Trophoblast cell (in vitro differentiated cells and primary cell): ENCODE measurements at regions not wholly inside any gene's neighbourhood (a gene's known extent, or its start where the extent isn't known, plus 50 kb on each side); places are given as distances from the start of the nearest gene placed in this dataset.

ENCODE experiments used
- DNase-seq, 2 donors: peaks; one replicate each; pipeline ENCODE4 v3.0.0-alpha.2; 2016
- H2AFZ ChIP-seq: 2 replicates; pipeline ENCODE4 v1.6.1; 2013; ENCODE audit warnings: low read length, moderate library complexity, mild to moderate bottlenecking; ENCODE audit not compliant: insufficient read depth, poor library complexity
- H2AK5ac ChIP-seq: 2 replicates; pipeline ENCODE4 v1.6.1; 2013; ENCODE audit warnings: mild to moderate bottlenecking, low read length
- H2BK120ac ChIP-seq: 2 replicates; pipeline ENCODE4 v1.6.1; 2013; ENCODE audit warnings: low read length, mild to moderate bottlenecking, moderate library complexity; ENCODE audit not compliant: insufficient read depth, poor library complexity
- H2BK12ac ChIP-seq: 2 replicates; pipeline ENCODE4 v1.6.1; 2013; ENCODE audit warnings: mild to moderate bottlenecking, low read length, moderate library complexity
- H2BK5ac ChIP-seq: 2 replicates; pipeline ENCODE4 v1.6.1; 2013; ENCODE audit warnings: low read length, low read depth, moderate library complexity, mild to moderate bottlenecking; ENCODE audit not compliant: poor library complexity
- H3K14ac ChIP-seq: 2 replicates; pipeline ENCODE4 v1.6.1; 2013; ENCODE audit warnings: mild to moderate bottlenecking, low read length
- H3K18ac ChIP-seq: 2 replicates; pipeline ENCODE4 v1.6.1; 2013; ENCODE audit warnings: mild to moderate bottlenecking, low read length
- H3K23ac ChIP-seq: 2 replicates; pipeline ENCODE4 v1.6.1; 2013; ENCODE audit warnings: low read length
- H3K27ac ChIP-seq: 2 replicates; pipeline ENCODE4 v1.5.1; 2013; ENCODE audit warnings: low read depth, mild to moderate bottlenecking, inconsistent platforms, low read length, moderate library complexity
- H3K27me3 ChIP-seq: 2 replicates; pipeline ENCODE4 v1.6.1; 2013; ENCODE audit warnings: inconsistent platforms, mild to moderate bottlenecking, low read length, moderate library complexity; ENCODE audit not compliant: insufficient read depth
- H3K36me3 ChIP-seq, 2 experiments: 1 replicate in 1 of 2; 2 replicates in 1 of 2; pipeline ENCODE4 v1.6.1; 2013; ENCODE audit warnings: low read length in 2 of 2, mild to moderate bottlenecking in 2 of 2, moderate library complexity in 1 of 2; ENCODE audit not compliant: insufficient read depth in 2 of 2, control insufficient read depth in 1 of 2
- H3K4ac ChIP-seq: 2 replicates; pipeline ENCODE4 v1.6.1; 2013; ENCODE audit warnings: low read depth, mild to moderate bottlenecking, low read length, moderate library complexity
- H3K4me1 ChIP-seq, 2 experiments: 1 replicate in 1 of 2; 2 replicates in 1 of 2; pipeline ENCODE4 v1.6.1; 2013; ENCODE audit warnings: low read length in 2 of 2, mild to moderate bottlenecking in 2 of 2, moderate library complexity in 1 of 2; ENCODE audit not compliant: insufficient read depth in 2 of 2, control insufficient read depth in 1 of 2
- H3K4me2 ChIP-seq: 2 replicates; pipeline ENCODE4 v1.6.1; 2013; ENCODE audit warnings: inconsistent platforms, mild to moderate bottlenecking, low read length, moderate library complexity
- H3K4me3 ChIP-seq: 2 replicates; pipeline ENCODE4 v1.5.1; 2013; ENCODE audit warnings: mild to moderate bottlenecking, low read depth, low read length, inconsistent platforms
- H3K79me1 ChIP-seq: one replicate; pipeline ENCODE4 v1.6.1; 2013; ENCODE audit warnings: low read length
- H3K79me2 ChIP-seq: 2 replicates; pipeline ENCODE4 v1.6.1; 2013; ENCODE audit warnings: low read length, mild to moderate bottlenecking; ENCODE audit not compliant: control insufficient read depth, insufficient read depth, poor library complexity
- H3K9ac ChIP-seq: 2 replicates; pipeline ENCODE4 v1.6.1; 2013; ENCODE audit warnings: mild to moderate bottlenecking, low read length
- H3K9me3 ChIP-seq: 2 replicates; pipeline ENCODE4 v1.6.1; 2013; ENCODE audit warnings: low read depth, mild to moderate bottlenecking, control low read depth, inconsistent platforms, low read length; ENCODE audit not compliant: insufficient read depth
- H4K12ac ChIP-seq: 2 replicates; pipeline ENCODE4 v1.6.1; 2013; ENCODE audit warnings: low read depth, mild to moderate bottlenecking, low read length, moderate library complexity
- H4K8ac ChIP-seq: 2 replicates; pipeline ENCODE4 v1.6.1; 2013; ENCODE audit warnings: low read depth, mild to moderate bottlenecking, low read length, moderate library complexity
- H4K91ac ChIP-seq: one replicate; pipeline ENCODE4 v1.6.1; 2013; ENCODE audit warnings: low read depth, mild to moderate bottlenecking, low read length, moderate library complexity
- WGBS: extraction: QIAGEN DNeasy Blood & Tissue Kit; methylation state at CpG from one replicate; pipeline ENCODE4 v1.1.7; 2013; ENCODE audit warnings: missing lambda C conversion rate; ENCODE audit not compliant: insufficient read length, insufficient coverage; ENCODE audit errors: extremely low coverage; 5-methylcytosine and 5-hydroxymethylcytosine counted together

- Histone ChIP-seq H2BK5ac (no peak overlapping the region), H2AK5ac (no peak overlapping the region), H2AFZ (no peak overlapping the region), H2BK120ac (no peak overlapping the region), H3K4me2 (no peak overlapping the region), H3K18ac (no peak overlapping the region), H4K12ac (no peak overlapping the region), H3K9me3 (no peaks in the 10 kb centered on the region), H3K79me2 (no peaks in the 10 kb centered on the region), H3K79me1 (no peaks in the 10 kb centered on the region), H3K23ac (no peak overlapping the region), H3K27me3 (no peaks in the 10 kb centered on the region), H3K27ac (no peak overlapping the region), H4K8ac (no peak overlapping the region), H3K4me1 (no peaks in the 10 kb centered on the region), H3K14ac (no peak overlapping the region), H3K4me3 (no peak overlapping the region), H2BK12ac (no peak overlapping the region), H3K4ac (no peak overlapping the region), H4K91ac (no peak overlapping the region), H3K9ac (no peak overlapping the region), H3K36me3 (no peaks in the 10 kb centered on the region)
- DNase-seq = no peak
- no CpG with 5 or more reads among the region's 3 CpGs for WGBS
Measured at GRCh38 chr15:70281261-70281810, 183.6 kb upstream of the TLE3 start.

- Histone ChIP-seq H3K23ac (no peak overlapping the region), H2BK12ac (no peak overlapping the region), H3K9ac (no peak overlapping the region), H3K14ac (no peak overlapping the region), H3K18ac (no peak overlapping the region), H4K12ac (no peak overlapping the region), H3K4me3 (no peak overlapping the region), H3K79me2 (no peaks in the 10 kb centered on the region), H3K4me2 (no peak overlapping the region), H2AFZ (no peak overlapping the region), H4K8ac (no peak overlapping the region), H3K4me1 (no peaks in the 10 kb centered on the region), H3K4ac (no peak overlapping the region), H4K91ac (no peak overlapping the region), H2BK5ac (no peak overlapping the region), H2AK5ac (no peak overlapping the region), H3K36me3 (no peaks in the 10 kb centered on the region), H3K27ac (no peak overlapping the region), H3K79me1 (no peaks in the 10 kb centered on the region), H3K9me3 (no peaks in the 10 kb centered on the region), H2BK120ac (no peak overlapping the region), H3K27me3 (no peaks in the 10 kb centered on the region)
- no peak for DNase-seq
- no CpG with 5 or more reads among the region's 6 CpGs for WGBS
Measured at GRCh38 chr15:70280781-70281180, 183.1 kb upstream of the TLE3 start.

GRCh38 chr15:70279096-70279495 lies 181.4 kb upstream of the TLE3 start:
- H4K91ac ChIP-seq = no peak overlapping the region
- no peak overlapping the region for H2AFZ ChIP-seq
- no peak overlapping the region for H3K4me3 ChIP-seq
- H3K23ac ChIP-seq = no peak overlapping the region
- H3K27me3 ChIP-seq = no peaks in the 10 kb centered on the region
- no peak overlapping the region for H3K4ac ChIP-seq
- no peaks in the 10 kb centered on the region for H3K9me3 ChIP-seq
- H3K36me3 ChIP-seq = no peaks in the 10 kb centered on the region
- WGBS = no CpG with 5 or more reads among the region's 6 CpGs
- H3K4me2 ChIP-seq = no peak overlapping the region
- H2BK5ac ChIP-seq = no peak overlapping the region
- H4K8ac ChIP-seq = no peak overlapping the region
- no peak overlapping the region for H3K27ac ChIP-seq
- no peak for DNase-seq
- no peak overlapping the region for H2AK5ac ChIP-seq
- H3K79me2 ChIP-seq = no peaks in the 10 kb centered on the region
- H3K18ac ChIP-seq = no peak overlapping the region
- no peak overlapping the region for H2BK120ac ChIP-seq
- H3K9ac ChIP-seq = no peak overlapping the region
- H2BK12ac ChIP-seq = no peak overlapping the region
- no peaks in the 10 kb centered on the region for H3K79me1 ChIP-seq
- no peaks in the 10 kb centered on the region for H3K4me1 ChIP-seq
- H4K12ac ChIP-seq = no peak overlapping the region
- no peak overlapping the region for H3K14ac ChIP-seq

GRCh38 chr15:70278644-70279043 lies 180.9 kb upstream of the TLE3 start:
- Histone ChIP-seq H3K79me2 (no peaks in the 10 kb centered on the region), H4K12ac (no peak overlapping the region), H3K27me3 (no peaks in the 10 kb centered on the region), H3K9me3 (no peaks in the 10 kb centered on the region), H3K4ac (no peak overlapping the region), H3K23ac (no peak overlapping the region), H3K79me1 (no peaks in the 10 kb centered on the region), H2AFZ (no peak overlapping the region), H3K27ac (no peak overlapping the region), H3K18ac (no peak overlapping the region), H2BK5ac (no peak overlapping the region), H4K8ac (no peak overlapping the region), H3K4me2 (no peak overlapping the region), H3K9ac (no peak overlapping the region), H3K4me1 (no peaks in the 10 kb centered on the region), H3K36me3 (no peaks in the 10 kb centered on the region), H2BK120ac (no peak overlapping the region), H2AK5ac (no peak overlapping the region), H3K4me3 (peak overlapping the region; percentile 25), H3K14ac (no peak overlapping the region), H2BK12ac (no peak overlapping the region), H4K91ac (no peak overlapping the region)
- DNase-seq = no peak
- no CpG with 5 or more reads among the region's 7 CpGs for WGBS
